HCT116 (cell line): ENCODE measurements at regions not wholly inside any gene's neighbourhood (a gene's known extent, or its start where the extent isn't known, plus 50 kb on each side); places are given as distances from the start of the nearest gene placed in this dataset.

Source experiments
- ATAC-seq: fragments of 200-7000 bp; cut with Tn5 transposase; 2 replicates; pipeline ENCODE4 v1.9.1; 2020; ENCODE audit warnings: mild to moderate bottlenecking, moderate library complexity
- BruUV-seq: library from RNA; stranded (reverse); fragments of 400-500 nt; replicated peaks from 2 replicates; lab custom pipeline; 2021; lab: Mats Ljungman, UMichigan
- CTCF ChIA-PET: fragments of 300-600 bp; sonication (Branson Sonifier 250); formaldehyde crosslinking; loops from one replicate; lab custom pipeline; 2021; ENCODE audit warnings: antibody characterized with exemption; lab: Charles Lee
- POLR2A ChIA-PET: fragments of 300-600, 350-600 bp; sonication (Branson Sonifier 250); formaldehyde crosslinking; loops from one replicate; lab custom pipeline; 2021; ENCODE audit warnings: antibody characterized with exemption; lab: Charles Lee
- RAD21 ChIA-PET, 2 experiments: fragments of 300-600 bp; sonication (Branson Sonifier 250); formaldehyde crosslinking; loops; one replicate each; lab custom pipeline; 2023; ENCODE audit warnings: low total read pairs in 2 of 2; ENCODE audit not compliant: uncharacterized antibody in 2 of 2, unreplicated experiment in 2 of 2, low non-redundant PET in 1 of 2; lab: Charles Lee
- DNase-seq: peaks from one replicate; pipeline ENCODE4 v3.0.0-alpha.2; 2010; ENCODE audit warnings: low read depth, low spot score
- H2AFZ ChIP-seq: fragments of 200-600 bp; shearing (Covaris generic), sonication (generic); 2 replicates; pipeline ENCODE4 v1.6.1; 2017; ENCODE audit warnings: low read depth, mixed run types, mixed read lengths, antibody characterized with exemption, low read length; ENCODE audit not compliant: poor library complexity, severe bottlenecking
- H3K27ac ChIP-seq: 2 replicates; pipeline ENCODE4 v1.5.1; 2012; ENCODE audit warnings: low read depth, low read length
- H3K27me3 ChIP-seq: fragments of 200-600 bp; sonication (generic); 2 replicates; pipeline ENCODE4 v1.6.1; 2016; ENCODE audit warnings: mixed run types, low read length, mixed read lengths; ENCODE audit not compliant: insufficient read depth
- H3K36me3 ChIP-seq, 2 experiments: fragments of 200-500 bp in 1 of 2; fragments of 200-600 bp in 1 of 2; sonication (Bioruptor generic) in 1 of 2; sonication (generic) in 1 of 2; 2 replicates each; pipeline versions ENCODE4 v1.5.1 to v1.6.1; 2014 to 2016; ENCODE audit warnings: low read length in 2 of 2, inconsistent platforms in 1 of 2, mixed read lengths in 1 of 2, mixed run types in 1 of 2; ENCODE audit not compliant: insufficient read depth in 2 of 2, control insufficient read depth in 1 of 2
- H3K4me1 ChIP-seq, 2 experiments: fragments of 200-600 bp in 1 of 2; sonication (generic) in 1 of 2; 2 replicates each; pipeline versions ENCODE4 v1.5.1 to v1.6.1; 2012 to 2017; ENCODE audit warnings: low read length in 2 of 2, inconsistent platforms in 1 of 2, mild to moderate bottlenecking in 1 of 2, mixed read lengths in 1 of 2, mixed run types in 1 of 2, moderate library complexity in 1 of 2; ENCODE audit not compliant: insufficient read depth in 2 of 2, control insufficient read depth in 1 of 2
- H3K4me2 ChIP-seq: fragments of 200-600 bp; sonication (generic); 2 replicates; pipeline ENCODE4 v1.6.1; 2017; ENCODE audit warnings: mixed run types, low read length, mixed read lengths
- H3K4me3 ChIP-seq, 2 experiments: fragments of 200-600 bp in 1 of 2; sonication (generic) in 1 of 2; replicated peaks in 1 of 2; 2 replicates each; pipeline ENCODE4 v1.5.1; 2011 to 2016; ENCODE audit warnings: low read length in 2 of 2, control low read depth in 1 of 2, low read depth in 1 of 2, mild to moderate bottlenecking in 1 of 2, mixed read lengths in 1 of 2, mixed run types in 1 of 2
- H3K79me2 ChIP-seq: fragments of 200-600 bp; sonication (generic); 2 replicates; pipeline ENCODE4 v1.6.1; 2017; ENCODE audit warnings: mild to moderate bottlenecking, mixed run types, low read length, moderate library complexity, mixed read lengths; ENCODE audit not compliant: insufficient read depth
- H3K9ac ChIP-seq: fragments of 200-600 bp; sonication (generic); 2 replicates; pipeline ENCODE4 v1.6.1; 2016; ENCODE audit warnings: low read length, mixed read lengths
- H3K9me2 ChIP-seq: fragments of 200-600 bp; sonication (generic), shearing (Covaris generic); 2 replicates; pipeline ENCODE4 v1.6.1; 2017; ENCODE audit warnings: mixed run types, mild to moderate bottlenecking, moderate library complexity; ENCODE audit not compliant: insufficient read depth
- H3K9me3 ChIP-seq, 2 experiments: fragments of 200-500 bp in 1 of 2; fragments of 200-600 bp in 1 of 2; sonication (Bioruptor generic) in 1 of 2; sonication (generic) in 1 of 2; 2 replicates each; pipeline ENCODE4 v1.6.1; 2014 to 2017; ENCODE audit warnings: low read length in 2 of 2, mixed read lengths in 2 of 2, inconsistent platforms in 1 of 2, low read depth in 1 of 2, mild to moderate bottlenecking in 1 of 2, mixed run types in 1 of 2, moderate library complexity in 1 of 2; ENCODE audit not compliant: control insufficient read depth in 1 of 2, insufficient read depth in 1 of 2
- H4K20me1 ChIP-seq: fragments of 200-600 bp; sonication (generic), shearing (Covaris generic); 2 replicates; pipeline ENCODE4 v1.6.1; 2017; ENCODE audit warnings: mixed run types, mild to moderate bottlenecking, moderate library complexity; ENCODE audit not compliant: insufficient read depth
- CBX3 ChIP-seq: IDR thresholded peaks from 2 replicates; pipeline ENCODE4 v1.6.1; 2012; ENCODE audit warnings: low read depth
- CEBPB ChIP-seq: IDR thresholded peaks from 2 replicates; pipeline ENCODE4 v1.6.1; 2012; ENCODE audit warnings: low read depth
- EZH2phosphoT487 ChIP-seq: fragments of 200-600 bp; IDR thresholded peaks from 2 replicates; pipeline ENCODE4 v1.6.1; 2018; ENCODE audit warnings: antibody characterized with exemption, borderline replicate concordance
- POLR2AphosphoS5 ChIP-seq: IDR thresholded peaks from 2 replicates; pipeline ENCODE4 v1.6.1; 2011; ENCODE audit warnings: mild to moderate bottlenecking, low read depth, low read length, moderate library complexity
- SP1 ChIP-seq: IDR thresholded peaks from 2 replicates; pipeline ENCODE4 v1.6.1; 2012; ENCODE audit warnings: low read depth
- ZNF274 ChIP-seq: fragments of 200-500 bp; sonication (Bioruptor generic); IDR thresholded peaks from 2 replicates; pipeline ENCODE4 v1.6.1; 2014; ENCODE audit warnings: mild to moderate bottlenecking, low read depth, low read length, inconsistent platforms
- intact Hi-C: fragments of 100-400 bp; cut with micrococcal nuclease; formaldehyde crosslinking; loops from 2 replicates; pipeline ENCODE4 v1.10.0; 2022

DNA sequence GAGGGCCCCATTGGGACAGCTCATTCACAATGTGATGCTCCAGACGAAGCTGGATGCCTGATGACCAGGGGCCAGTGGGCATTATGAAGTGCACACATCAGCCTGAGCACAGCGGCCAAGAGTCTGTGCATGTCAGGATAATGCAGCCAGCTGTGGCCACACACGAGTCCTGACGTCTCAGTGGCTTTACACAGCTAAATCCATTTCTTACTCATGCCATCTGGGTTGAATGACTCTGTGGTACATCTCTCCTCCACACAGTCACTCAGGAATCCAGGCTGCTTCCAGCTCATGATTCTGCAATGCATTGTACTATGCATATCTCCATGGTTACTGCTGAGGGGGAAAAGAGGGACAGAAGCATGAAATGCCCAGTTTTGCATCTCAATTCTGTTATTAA lies 123.6 kb downstream of the PRLHR start:
- POLR2A ChIA-PET: no interaction called here
- CTCF ChIA-PET: interaction anchor here (1.8 kb wide), 1 partner anchor 13 kb away, joined by 8 read pairs; no protein-coding TSS in a partner anchor

GRCh38 chr10:118470470-118470869 lies 125.0 kb downstream of the PRLHR start:
- no TSS peak for BruUV-seq
- intact Hi-C loops: no loop called here
- POLR2A ChIA-PET: no interaction called here

More for the DNA sequence above, 123.6 kb downstream of the PRLHR start:
- intact Hi-C loops: no loop called here
- RAD21 ChIA-PET: no interaction called here
- Histone ChIP-seq H3K9ac (no peak overlapping the region), H3K27ac (no peak overlapping the region), H2AFZ (no peak overlapping the region), H3K4me1 (no peaks in the 10 kb centered on the region), H3K36me3 (no peaks in the 10 kb centered on the region), H3K79me2 (no peaks in the 10 kb centered on the region), H3K4me2 (no peak overlapping the region), H3K9me3 (no peaks in the 10 kb centered on the region), H3K27me3 (peaks cover 62% of the 10 kb centered on the region), H3K9me2 (no peaks in the 10 kb centered on the region), H3K4me3 (no peak overlapping the region), H4K20me1 (no peaks in the 10 kb centered on the region)
- DNase-seq (no peak), ATAC-seq (no peak)
- no TSS peak for BruUV-seq
- TF ChIP-seq CBX3 (no peak), EZH2phosphoT487 (no peak)

More at GRCh38 chr10:118470470-118470869, 125.0 kb downstream of the PRLHR start:
- Histone ChIP-seq H3K27me3 (peaks cover 70% of the 10 kb centered on the region), H3K4me1 (no peaks in the 10 kb centered on the region), H2AFZ (no peak overlapping the region), H3K36me3 (no peaks in the 10 kb centered on the region), H3K9me3 (no peaks in the 10 kb centered on the region), H3K27ac (no peak overlapping the region)
- no peak for DNase-seq
- CTCF ChIA-PET: interaction anchor here (1.8 kb wide), 1 partner anchor 12 kb away, joined by 7 read pairs; no protein-coding TSS in a partner anchor
- no peak for TF ChIP-seq SP1
- no peak for TF ChIP-seq ZNF274
- no peak for TF ChIP-seq POLR2AphosphoS5
- no peak for TF ChIP-seq CEBPB
- TF ChIP-seq, all 23 proteins: peak for 0
- no peaks in the 10 kb centered on the region for H3K79me2 ChIP-seq
- H4K20me1 ChIP-seq: no peaks in the 10 kb centered on the region
- H3K9ac ChIP-seq: no peak overlapping the region
- no peak for ATAC-seq
- RAD21 ChIA-PET: no interaction called here
- H3K9me2 ChIP-seq: no peaks in the 10 kb centered on the region
- no peak overlapping the region for H3K4me3 ChIP-seq
- no peak overlapping the region for H3K4me2 ChIP-seq
